EH (cell line): ENCODE measurements at regions not wholly inside any gene's neighbourhood (a gene's known extent, or its start where the extent isn't known, plus 50 kb on each side); places are given as distances from the start of the nearest gene placed in this dataset.
"Not testable (repeated sequence)": the region's sequence is repeated elsewhere in the genome, so short reads cannot be mapped to it uniquely, and the experiment has no call there.

ENCODE experiments used
- DNase-seq: peaks from one replicate; pipeline ENCODE4 v3.0.0-alpha.2; 2015; ENCODE audit warnings: low read depth

GRCh38 chr16:63922560-63922959, 1199.3 kb downstream of the CDH11 start:
- peak; percentile 1 for DNase-seq

GRCh38 chr16:63921737-63922295, 1200.0 kb downstream of the CDH11 start:
- DNase-seq, result no peak

- DNase-seq, result no peak
Observed at GRCh38 chr16:63913290-63913689, 1208.6 kb downstream of the CDH11 start.

- no peak for DNase-seq
Observed at GRCh38 chr16:63907251-63907650, 1214.6 kb downstream of the CDH11 start.

GRCh38 chr16:63904930-63905329, 1216.9 kb downstream of the CDH11 start:
- DNase-seq, result no peak

- no peak for DNase-seq
Observed at GRCh38 chr16:63904182-63904581, 1217.7 kb downstream of the CDH11 start.

GRCh38 chr16:63896383-63897109, 1225.3 kb downstream of the CDH11 start:
- DNase-seq, result no peak

- DNase-seq, result no peak
Observed at GRCh38 chr16:63890723-63891122, 1231.1 kb downstream of the CDH11 start.

GRCh38 chr16:63890081-63890480, 1231.8 kb downstream of the CDH11 start:
- DNase-seq, result peak; percentile 10

- no peak for DNase-seq
Observed at GRCh38 chr16:63883091-63883490, 1238.8 kb downstream of the CDH11 start.

GRCh38 chr16:63882576-63882975, 1239.3 kb downstream of the CDH11 start:
- DNase-seq, result no peak

- no peak for DNase-seq
Observed at GRCh38 chr16:63880948-63881347, 1240.9 kb downstream of the CDH11 start.

GRCh38 chr16:63877401-63877800, 1244.5 kb downstream of the CDH11 start:
- DNase-seq, result no peak

- DNase-seq, result no peak
Observed at GRCh38 chr16:63876103-63876502, 1245.8 kb downstream of the CDH11 start.

- not testable (repeated sequence) for DNase-seq
Observed at GRCh38 chr16:63860700-63861099, 1261.2 kb downstream of the CDH11 start.

- no peak for DNase-seq
Observed at GRCh38 chr16:63856537-63856936, 1265.3 kb downstream of the CDH11 start.

GRCh38 chr16:63850979-63851378, 1270.9 kb downstream of the CDH11 start:
- DNase-seq, result no peak

- no peak for DNase-seq
Observed at GRCh38 chr16:63841271-63841670, 1280.6 kb downstream of the CDH11 start.

GRCh38 chr16:63830061-63830460, 1291.8 kb downstream of the CDH11 start:
- no peak for DNase-seq

GRCh38 chr16:63822818-63823217, 1299.0 kb downstream of the CDH11 start:
- DNase-seq, result no peak

- DNase-seq, result no peak
Observed at GRCh38 chr16:63816276-63816675, 1305.6 kb downstream of the CDH11 start.

GRCh38 chr16:63813862-63814261, 1308.0 kb downstream of the CDH11 start:
- DNase-seq, result no peak

- DNase-seq, result no peak
Observed at GRCh38 chr16:63808730-63809129, 1313.1 kb downstream of the CDH11 start.
